ENCODE measurements at regions not wholly inside any gene's neighbourhood (a gene's known extent, or its start where the extent isn't known, plus 50 kb on each side); places are given as distances from the start of the nearest gene placed in this dataset.

DNA sequence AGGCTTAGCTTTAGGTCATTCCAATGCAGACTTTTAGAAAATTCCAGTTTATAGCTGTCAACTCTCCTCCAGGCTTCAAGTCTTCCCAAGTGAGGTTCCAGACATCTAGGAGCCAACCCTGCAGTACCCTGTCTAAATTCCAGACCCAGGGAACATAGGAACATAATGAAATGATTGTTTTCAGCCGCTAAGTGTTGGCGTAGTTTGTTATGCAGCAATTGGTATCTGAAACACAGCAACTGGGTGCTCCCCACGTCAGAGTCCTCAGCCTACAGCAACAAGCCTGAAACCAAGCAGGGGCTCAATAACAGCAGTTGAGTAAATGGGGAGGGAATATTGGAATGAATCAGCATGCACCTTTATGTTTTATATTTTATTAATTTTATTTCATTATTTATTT, 66.8 kb downstream of the BOD1 start:
- 100% methylated on average over 2 of the region's 3 CpGs; no CpG with 5 or more reads in 1 of the 2 experiments for WGBS, 2 experiments (ENCODE audit: extremely low coverage in 2 of 2, insufficient read length in 1 of 2)
- in situ Hi-C loops (cut with MboI; ENCODE audit: low sequenced_read_pairs) = no loop called here

More for the DNA sequence above, 66.8 kb downstream of the BOD1 start:
- H4K91ac ChIP-seq (ENCODE audit: insufficient read depth, low read depth, low read length) = no peak overlapping the region
- no peak overlapping the region for H3K9ac ChIP-seq (ENCODE audit: low read depth, low read length)
- H2BK15ac ChIP-seq (ENCODE audit: low read depth, low read length) = no peak overlapping the region
- H2AK5ac ChIP-seq (ENCODE audit: low read depth, low read length) = no peak overlapping the region
- H3K14ac ChIP-seq (replicated peaks; ENCODE audit: low read depth, low read length) = no peak overlapping the region
- DNase-seq (no peak), ATAC-seq (ENCODE audit: low read depth) (no peak)
- H3K9me3 ChIP-seq (ENCODE audit: control insufficient read depth, insufficient read depth, low read length) = no peaks in the 10 kb centered on the region
- peaks cover 2% of the 10 kb centered on the region; the same call in 1 of the 2 replicates for H3K4me1 ChIP-seq (ENCODE audit: control insufficient read depth, insufficient read depth, low read length)
- no peak overlapping the region for H2AK9ac ChIP-seq (replicated peaks; ENCODE audit: low read depth, low read length, poor library complexity)
- H3K79me1 ChIP-seq (ENCODE audit: low read depth in 1 of 2, low read length in 2 of 2) = no peaks in the 10 kb centered on the region
- dilution Hi-C loops (cut with HindIII; ENCODE audit: low sequenced_read_pairs, unreplicated experiment) (no loop called here), intact Hi-C loops (cut with micrococcal nuclease) (no loop called here)
- no peak overlapping the region for H2BK5ac ChIP-seq (ENCODE audit: low read depth, low read length, poor library complexity, severe bottlenecking)
- H3K36me3 ChIP-seq (ENCODE audit: control insufficient read depth, insufficient read depth, low read length) = no peaks in the 10 kb centered on the region
- no peak overlapping the region for H4K8ac ChIP-seq (ENCODE audit: low read depth in 2 of 2, low read length in 2 of 2)
- H3K56ac ChIP-seq (ENCODE audit: extremely low read depth, insufficient read depth, low read length) = no peak overlapping the region
- H3K4me3 ChIP-seq (ENCODE audit: insufficient read depth, low read depth, low read length) = no peak overlapping the region
- TF ChIP-seq NFE2L2 (IDR thresholded peaks at IDR 0.05; ENCODE audit: low read depth, low read length) = no peak
- no peak for TF ChIP-seq RFX5 (IDR thresholded peaks at IDR 0.05; ENCODE audit: low read depth, low read length)
- no peak for TF ChIP-seq MAFK (IDR thresholded peaks at IDR 0.05; ENCODE audit: low read depth, low read length)
- TF ChIP-seq, protein P1, sequence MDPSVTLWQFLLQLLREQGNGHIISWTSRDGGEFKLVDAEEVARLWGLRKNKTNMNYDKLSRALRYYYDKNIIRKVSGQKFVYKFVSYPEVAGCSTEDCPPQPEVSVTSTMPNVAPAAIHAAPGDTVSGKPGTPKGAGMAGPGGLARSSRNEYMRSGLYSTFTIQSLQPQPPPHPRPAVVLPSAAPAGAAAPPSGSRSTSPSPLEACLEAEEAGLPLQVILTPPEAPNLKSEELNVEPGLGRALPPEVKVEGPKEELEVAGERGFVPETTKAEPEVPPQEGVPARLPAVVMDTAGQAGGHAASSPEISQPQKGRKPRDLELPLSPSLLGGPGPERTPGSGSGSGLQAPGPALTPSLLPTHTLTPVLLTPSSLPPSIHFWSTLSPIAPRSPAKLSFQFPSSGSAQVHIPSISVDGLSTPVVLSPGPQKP (IDR thresholded peaks at IDR 0.05; ENCODE audit: borderline replicate concordance, low read depth, low read length) = no peak
- TF ChIP-seq SMC3 (IDR thresholded peaks at IDR 0.05; ENCODE audit: low read depth, low read length) = no peak
- no peak for TF ChIP-seq RCOR1 (IDR thresholded peaks at IDR 0.05; ENCODE audit: insufficient replicate concordance, low read length)
- TF ChIP-seq RAD21 (IDR thresholded peaks at IDR 0.05; ENCODE audit: low read length) = no peak
- TF ChIP-seq MXI1 (IDR thresholded peaks at IDR 0.05; ENCODE audit: borderline replicate concordance, low read depth, low read length) = no peak
- no peak for TF ChIP-seq BHLHE40 (IDR thresholded peaks at IDR 0.05; ENCODE audit: low read depth, low read length)
- TF ChIP-seq, protein P2, sequence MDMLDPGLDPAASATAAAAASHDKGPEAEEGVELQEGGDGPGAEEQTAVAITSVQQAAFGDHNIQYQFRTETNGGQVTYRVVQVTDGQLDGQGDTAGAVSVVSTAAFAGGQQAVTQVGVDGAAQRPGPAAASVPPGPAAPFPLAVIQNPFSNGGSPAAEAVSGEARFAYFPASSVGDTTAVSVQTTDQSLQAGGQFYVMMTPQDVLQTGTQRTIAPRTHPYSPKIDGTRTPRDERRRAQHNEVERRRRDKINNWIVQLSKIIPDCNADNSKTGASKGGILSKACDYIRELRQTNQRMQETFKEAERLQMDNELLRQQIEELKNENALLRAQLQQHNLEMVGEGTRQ (IDR thresholded peaks at IDR 0.05; ENCODE audit: low read depth, low read length) = no peak
- H3K27ac ChIP-seq (ENCODE audit: insufficient read depth, low read length) = no peak overlapping the region
- no peak overlapping the region for H3K4ac ChIP-seq (ENCODE audit: low read depth, low read length)
- no peaks in the 10 kb centered on the region for H4K20me1 ChIP-seq (ENCODE audit: insufficient read depth, low read length)
- ChIA-PET POLR2A (ENCODE audit: unreplicated experiment) (no interaction called here), CTCF (no interaction called here)
- no TSS peak for BruUV-seq (replicated peaks)
- no peak overlapping the region for H3K4me2 ChIP-seq (ENCODE audit: low read depth, low read length)
- H2BK20ac ChIP-seq (ENCODE audit: low read depth, low read length) = no peak overlapping the region
- no peak overlapping the region for H3K23ac ChIP-seq (ENCODE audit: low read depth, low read length)
- no peak overlapping the region for H2BK120ac ChIP-seq (ENCODE audit: low read depth, low read length)
- H3K18ac ChIP-seq (ENCODE audit: low read depth, low read length) = no peak overlapping the region
- no peak overlapping the region for H4K5ac ChIP-seq (ENCODE audit: low read depth, low read length)
- no peak overlapping the region for H2AFZ ChIP-seq (replicated peaks; ENCODE audit: low read length, poor library complexity)
- H3K27me3 ChIP-seq (ENCODE audit: control insufficient read depth, insufficient read depth, low read length) = peaks cover 2% of the 10 kb centered on the region; the same call in 1 of the 2 replicates
- no peaks in the 10 kb centered on the region for H3K9me1 ChIP-seq (ENCODE audit: insufficient read depth, low read length)
